ENCODE measurements at regions not wholly inside any gene's neighbourhood (a gene's known extent, or its start where the extent isn't known, plus 50 kb on each side); places are given as distances from the start of the nearest gene placed in this dataset.

- no peak for TF ChIP-seq CTCF (conservative IDR thresholded peaks at IDR 0.05; ENCODE audit: low read depth, low read length)
- no peak for TF ChIP-seq EZH2 (IDR thresholded peaks at IDR 0.05; ENCODE audit: low read length, unreplicated experiment)
- no peak for TF ChIP-seq EZH2phosphoT487 (IDR thresholded peaks at IDR 0.05; ENCODE audit: borderline replicate concordance, low read length)
Observed at GRCh38 chr6:91273729-91274128, 686.9 kb upstream of the MAP3K7 start.

Measured in PC-3 (cell line).